ENCODE measurements at regions not wholly inside any gene's neighbourhood (a gene's known extent, or its start where the extent isn't known, plus 50 kb on each side); places are given as distances from the start of the nearest gene placed in this dataset.

- TF ChIP-seq CHD7 (IDR thresholded peaks at IDR 0.05; ENCODE audit: insufficient replicate concordance, low read length) (no peak), RFX5 (IDR thresholded peaks at IDR 0.05; ENCODE audit: borderline replicate concordance, low read depth, low read length) (no peak), CEBPB (IDR thresholded peaks at IDR 0.05; ENCODE audit: low read depth, low read length) (no peak), POLR2A (IDR thresholded peaks at IDR 0.05; ENCODE audit: control extremely low read depth in 1 of 2, low read depth in 2 of 2, low read length in 2 of 2) (no peak), SUZ12 (IDR thresholded peaks at IDR 0.05; ENCODE audit: low read length) (no peak), KDM4A (IDR thresholded peaks at IDR 0.05; ENCODE audit: low read depth, low read length, severe bottlenecking) (no peak), YY1 (IDR thresholded peaks at IDR 0.05; ENCODE audit: low read depth, low read length) (no peak), E2F6 (IDR thresholded peaks at IDR 0.05) (no peak), POLR2AphosphoS5 (IDR thresholded peaks at IDR 0.05; ENCODE audit: low read depth, low read length) (no peak), JUN (IDR thresholded peaks at IDR 0.05; ENCODE audit: low read depth, low read length) (no peak), GTF2F1 (IDR thresholded peaks at IDR 0.05; ENCODE audit: borderline replicate concordance, low read depth, low read length) (no peak), PHF8 (conservative IDR thresholded peaks at IDR 0.05; ENCODE audit: low read depth, low read length) (no peak), NANOG (IDR thresholded peaks at IDR 0.05; ENCODE audit: insufficient read depth, low read depth, low read length, poor library complexity, severe bottlenecking) (no peak)
Observed at GRCh38 chr7:94109556-94109955, 105.4 kb upstream of the BET1 start (continued).

Measured in H1 (cell line).